Islet precursor cell (in vitro differentiated cells): ENCODE measurements at regions not wholly inside any gene's neighbourhood (a gene's known extent, or its start where the extent isn't known, plus 50 kb on each side); places are given as distances from the start of the nearest gene placed in this dataset.
"Not testable (repeated sequence)": the region's sequence is repeated elsewhere in the genome, so short reads cannot be mapped to it uniquely, and the experiment has no call there.

Experiments used
- DNase-seq: peaks from one replicate; pipeline ENCODE4 v3.0.0-alpha.2; 2018

- DNase-seq: peak; percentile 78
Observed at GRCh38 chr16:51839727-51840462, 688.8 kb upstream of the SALL1 start.

DNA sequence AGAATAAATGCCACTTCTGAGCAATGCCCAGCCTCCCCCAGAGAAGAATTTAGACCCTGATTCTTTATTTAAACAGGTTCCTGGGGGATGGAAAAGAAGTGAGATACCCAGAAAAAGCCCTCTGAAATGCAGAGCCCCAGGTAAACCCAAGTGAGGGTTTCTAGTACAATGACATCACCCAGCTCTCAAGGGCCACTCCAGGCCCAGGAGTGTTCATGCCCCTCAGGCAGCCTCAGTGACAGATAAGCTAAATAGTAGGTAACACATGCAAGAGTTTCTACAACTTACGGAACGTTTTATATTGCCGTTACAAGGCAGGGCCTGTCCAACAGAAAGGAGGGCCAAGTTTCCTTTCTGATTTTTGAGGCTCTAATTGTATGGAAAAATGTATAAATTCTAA is 683.7 kb upstream of the SALL1 start:
- DNase-seq: no peak

- DNase-seq: no peak
Observed at GRCh38 chr16:51834133-51834532, 683.1 kb upstream of the SALL1 start.

- no peak for DNase-seq
Observed at GRCh38 chr16:51831595-51832367, 680.7 kb upstream of the SALL1 start.

DNA sequence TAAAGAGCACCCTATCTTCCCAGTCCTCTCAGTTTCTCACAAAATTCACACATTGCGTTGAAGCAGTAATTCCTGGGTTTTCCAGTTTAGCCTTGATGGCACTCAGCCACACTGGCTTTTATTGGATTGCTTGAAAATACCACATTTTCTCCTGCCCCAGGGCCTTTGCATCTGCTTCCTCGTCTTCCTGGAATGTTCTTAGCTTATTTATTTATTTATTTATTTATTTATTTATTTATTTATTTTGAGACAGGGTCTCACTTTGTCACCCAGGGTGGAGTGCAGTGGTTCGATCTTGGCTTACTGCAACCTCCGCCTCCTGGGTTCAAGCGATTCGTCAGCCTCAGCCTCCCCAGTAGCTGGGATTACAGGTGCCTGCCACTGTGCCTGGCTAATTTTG is 680.0 kb upstream of the SALL1 start:
- DNase-seq: not testable (repeated sequence)

- DNase-seq: no peak
Observed at GRCh38 chr16:51825779-51826178, 674.7 kb upstream of the SALL1 start.

GRCh38 chr16:51822471-51822870 is 671.4 kb upstream of the SALL1 start:
- peak; percentile 54 for DNase-seq

DNA sequence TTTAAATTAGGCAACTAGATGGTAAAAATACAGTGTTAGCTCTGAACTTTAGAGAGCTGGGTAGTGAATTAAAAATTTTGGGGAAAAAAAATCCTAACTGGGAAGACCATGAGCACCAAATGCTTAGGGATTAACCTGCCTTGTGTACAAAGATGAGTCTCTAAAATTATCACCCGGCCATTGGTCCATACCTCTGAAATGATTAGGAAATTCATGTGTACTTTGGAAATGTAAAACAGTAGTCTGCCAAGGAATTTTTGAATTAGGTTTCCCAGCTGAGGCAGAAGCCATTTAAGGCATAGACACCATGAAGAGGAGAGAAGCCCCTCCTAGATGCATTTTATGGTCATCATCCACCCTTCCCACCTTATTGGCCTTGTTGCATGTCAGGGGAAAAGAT is 670.5 kb upstream of the SALL1 start:
- DNase-seq: no peak

GRCh38 chr16:51820176-51820575 is 669.1 kb upstream of the SALL1 start:
- DNase-seq: no peak

GRCh38 chr16:51818342-51818944 is 667.4 kb upstream of the SALL1 start:
- DNase-seq: peak; percentile 72

DNA sequence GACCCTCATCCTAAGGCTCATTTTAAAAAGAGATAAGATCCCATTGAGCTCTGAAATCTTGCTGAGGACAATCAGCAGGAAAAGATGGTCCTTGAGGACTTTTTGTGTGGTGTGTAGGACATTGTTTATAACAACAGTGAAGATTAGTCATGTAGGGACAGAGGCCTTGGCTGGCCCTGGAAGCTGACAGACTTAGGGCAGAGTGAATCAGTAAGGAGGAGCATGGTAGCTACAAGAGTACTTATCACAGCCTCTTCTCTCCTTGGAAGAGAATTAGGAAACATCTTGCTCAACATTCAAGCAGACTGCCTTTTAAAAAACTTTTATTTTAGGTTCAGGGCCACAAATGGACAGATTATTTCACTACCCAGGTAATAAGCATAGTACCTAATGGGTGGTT is 665.9 kb upstream of the SALL1 start:
- DNase-seq: no peak

DNA sequence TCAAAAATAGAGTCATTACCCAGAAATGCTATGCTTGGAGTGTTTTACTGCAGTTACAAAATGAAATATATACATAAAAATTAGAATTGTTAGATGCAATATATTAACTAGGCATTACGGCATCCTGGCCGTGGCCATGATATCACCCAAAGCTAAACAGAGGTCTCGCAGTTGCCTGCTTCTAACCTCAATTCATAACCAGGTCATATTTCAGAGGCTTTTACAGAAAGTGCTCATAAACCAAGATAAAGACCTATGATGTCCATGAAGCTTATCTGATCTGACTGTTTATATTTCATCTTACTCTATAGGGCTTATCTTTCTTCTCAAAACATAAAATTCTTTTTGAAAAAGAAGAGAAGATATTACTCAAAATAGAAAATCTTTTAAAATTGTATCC is 664.5 kb upstream of the SALL1 start:
- no peak for DNase-seq

- no peak for DNase-seq
Observed at GRCh38 chr16:51814617-51815016, 663.5 kb upstream of the SALL1 start.

- no peak for DNase-seq
Observed at GRCh38 chr16:51813609-51814008, 662.5 kb upstream of the SALL1 start.

- no peak for DNase-seq
Observed at GRCh38 chr16:51812945-51813344, 661.9 kb upstream of the SALL1 start.

DNA sequence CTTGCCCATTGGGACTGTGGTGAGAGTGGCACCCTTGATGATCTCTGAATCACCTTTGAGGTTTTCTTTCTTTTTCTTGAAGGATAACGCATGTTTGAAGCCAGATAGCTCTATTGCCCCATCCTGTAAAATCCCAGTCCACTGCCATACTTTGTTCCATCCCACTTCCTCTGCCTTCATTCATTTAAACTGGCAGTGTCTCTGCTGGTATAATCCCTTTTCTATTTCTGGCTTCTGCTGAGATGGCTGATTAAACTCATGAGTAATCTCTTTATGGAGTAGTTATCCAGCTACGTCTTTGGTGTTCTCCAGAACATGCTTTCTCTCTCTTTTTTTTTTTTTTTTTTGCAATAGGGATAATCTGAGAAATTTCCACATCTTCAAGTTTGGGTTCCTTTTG is 656.5 kb upstream of the SALL1 start:
- DNase-seq: no peak

- DNase-seq: no peak
Observed at GRCh38 chr16:51801635-51802034, 650.6 kb upstream of the SALL1 start.

DNA sequence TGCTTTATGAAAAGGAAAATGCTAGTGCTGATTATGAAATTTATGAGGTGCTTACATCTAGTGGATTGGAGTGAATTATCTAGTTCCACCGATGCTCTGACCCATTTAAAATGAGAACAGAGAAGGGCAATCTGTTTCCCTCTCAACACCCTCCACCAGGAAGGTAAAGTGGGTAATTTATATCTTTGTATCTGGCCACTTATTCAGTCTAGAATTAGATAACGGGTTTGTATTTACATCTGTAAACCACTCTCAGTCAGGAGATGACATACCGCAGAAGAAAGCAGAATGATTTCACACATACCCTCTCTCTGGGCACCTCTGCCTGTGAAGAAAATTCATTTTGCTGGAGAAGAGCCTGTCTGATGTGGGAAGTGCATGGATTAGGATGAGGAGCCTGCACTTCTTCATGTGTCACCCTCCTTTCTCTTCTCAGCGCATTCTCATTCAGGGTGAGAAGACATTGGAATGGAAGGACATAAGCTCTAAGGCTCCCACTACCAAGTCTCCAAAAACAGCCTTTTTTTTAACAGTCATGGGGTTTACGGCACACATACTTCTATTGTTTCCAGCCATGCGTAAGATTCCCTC is 646.7 kb upstream of the SALL1 start:
- DNase-seq: peak; percentile 53

- no peak for DNase-seq
Observed at GRCh38 chr16:51779240-51779639, 628.2 kb upstream of the SALL1 start.

DNA sequence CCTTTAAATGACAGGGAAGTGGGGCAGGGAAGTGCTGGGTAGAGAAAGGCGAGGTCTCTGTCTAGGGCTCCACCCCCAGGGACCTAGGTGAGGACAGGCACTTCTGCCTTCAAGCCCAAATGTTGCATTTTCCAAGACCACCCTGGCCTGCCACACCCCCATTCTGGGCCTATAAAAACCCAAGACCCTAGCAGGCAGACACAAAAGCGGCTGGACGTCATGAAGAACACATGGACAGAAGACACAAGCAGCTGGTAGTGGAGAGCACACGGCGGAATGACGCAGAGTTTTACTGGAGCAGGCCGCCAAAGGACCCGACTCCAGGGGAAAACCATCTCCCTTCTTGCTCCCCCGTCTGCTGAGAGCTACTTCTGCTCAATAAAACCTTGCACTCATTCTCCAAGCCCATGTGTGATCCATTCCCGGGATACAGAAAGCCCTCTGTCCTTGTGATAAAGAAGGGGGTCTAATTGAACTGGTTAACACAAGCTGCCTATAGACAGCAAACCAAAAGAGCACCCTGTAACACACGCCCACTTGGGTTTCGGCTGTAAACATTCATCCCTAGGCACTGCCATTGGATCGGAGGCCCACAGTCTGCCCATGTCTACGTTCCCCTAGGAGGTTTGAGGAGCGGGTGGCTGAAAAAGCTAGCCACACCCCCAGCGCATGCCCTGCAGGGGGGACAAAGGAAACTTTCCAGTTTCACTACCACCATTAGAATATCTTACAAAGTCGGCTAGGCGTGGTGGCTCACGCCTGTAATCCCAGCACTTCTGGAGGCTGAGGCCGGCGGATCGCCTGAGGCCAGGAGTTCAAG is 622.2 kb upstream of the SALL1 start:
- peak; percentile 75 for DNase-seq

- no peak for DNase-seq
Observed at GRCh38 chr16:51766739-51767138, 615.7 kb upstream of the SALL1 start.

DNA sequence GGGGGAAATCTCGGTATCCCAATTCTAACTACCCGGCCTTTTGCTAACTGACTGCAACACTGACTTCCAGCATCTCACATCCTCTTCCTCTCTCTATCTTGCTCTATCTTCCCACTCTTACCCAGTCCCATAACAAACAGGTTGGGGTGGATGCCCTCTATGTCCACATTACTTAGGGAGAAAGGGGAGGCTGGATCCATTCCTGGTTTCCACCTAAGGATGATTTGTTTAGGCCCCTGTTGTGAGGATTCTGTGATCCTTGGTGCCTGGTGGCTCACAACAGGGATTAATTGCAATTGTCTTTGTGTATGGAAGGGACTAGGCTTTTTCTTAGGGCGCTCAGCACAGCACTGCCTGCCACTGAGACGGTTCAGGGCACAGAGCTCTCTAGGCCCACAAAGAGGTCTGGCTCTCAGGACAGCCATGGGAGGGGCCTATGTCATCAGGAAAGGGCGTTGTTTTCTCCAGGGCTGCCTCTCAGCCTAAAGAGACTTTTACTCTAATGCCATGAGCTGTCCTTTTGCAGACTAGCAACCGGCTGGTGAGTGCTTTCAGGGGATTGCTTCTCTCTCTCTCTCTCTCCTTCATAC is 612.1 kb upstream of the SALL1 start:
- DNase-seq: peak; percentile 87
